ENCODE measurements at regions not wholly inside any gene's neighbourhood (a gene's known extent, or its start where the extent isn't known, plus 50 kb on each side); places are given as distances from the start of the nearest gene placed in this dataset.
"Not testable (repeated sequence)": the region's sequence is repeated elsewhere in the genome, so short reads cannot be mapped to it uniquely, and the experiment has no call there.

GRCh38 chr17:30697619-30698460 lies 126.7 kb downstream of the CRLF3 start:
- H3K36me3 Mint-ChIP-seq (ENCODE audit: low read depth); H3K9me3 Mint-ChIP-seq; H3K4me1 Mint-ChIP-seq (ENCODE audit: low read depth); intact Hi-C loops (cut with micrococcal nuclease); POLR2A ChIA-PET; H3K27ac Mint-ChIP-seq: not testable (repeated sequence)
- DNase-seq (peak; percentile 74), ATAC-seq (peak; percentile 86)
- peak; percentile 92 for TF ChIP-seq CTCF (IDR thresholded peaks at IDR 0.05)
- H3K4me3 Mint-ChIP-seq, result peak overlapping the region; percentile 67
- CTCF ChIA-PET, result interaction anchor here (0.9 to 2.8 kb wide), 8 partner anchors 9 to 180 kb away, joined by 3 to 7 read pairs (median 4); no protein-coding TSS in a partner anchor
- peaks cover 14% of the 10 kb centered on the region for H3K27me3 Mint-ChIP-seq

- peaks cover 8% of the 10 kb centered on the region for H3K4me1 Mint-ChIP-seq (ENCODE audit: low read depth)
- no peak overlapping the region for H3K27ac Mint-ChIP-seq
- no peaks in the 10 kb centered on the region for H3K36me3 Mint-ChIP-seq (ENCODE audit: low read depth)
- intact Hi-C loops (cut with micrococcal nuclease), result no loop called here
- no peak for DNase-seq
- ATAC-seq, result no peak
- POLR2A ChIA-PET, result no interaction called here
- peaks cover 8% of the 10 kb centered on the region for H3K27me3 Mint-ChIP-seq
- CTCF ChIA-PET, result interaction anchor here (2.4 kb wide), 1 partner anchor 11 kb away, joined by 6 read pairs; no protein-coding TSS in a partner anchor
- no peak for TF ChIP-seq CTCF (IDR thresholded peaks at IDR 0.05)
- H3K4me3 Mint-ChIP-seq, result no peak overlapping the region
- no peaks in the 10 kb centered on the region for H3K9me3 Mint-ChIP-seq
Observed at GRCh38 chr17:30696234-30696633, 128.3 kb downstream of the CRLF3 start.

GRCh38 chr17:30695265-30695811 lies 129.2 kb downstream of the CRLF3 start:
- POLR2A ChIA-PET; intact Hi-C loops (cut with micrococcal nuclease): not testable (repeated sequence)

GRCh38 chr17:30693772-30694171 lies 130.7 kb downstream of the CRLF3 start:
- H3K36me3 Mint-ChIP-seq (ENCODE audit: low read depth); H3K27ac Mint-ChIP-seq; intact Hi-C loops (cut with micrococcal nuclease); POLR2A ChIA-PET; H3K27me3 Mint-ChIP-seq; H3K9me3 Mint-ChIP-seq; H3K4me1 Mint-ChIP-seq (ENCODE audit: low read depth); CTCF ChIA-PET: not testable (repeated sequence)
- DNase-seq (peak; percentile 74), ATAC-seq (peak; percentile 85)
- TF ChIP-seq CTCF (IDR thresholded peaks at IDR 0.05), result peak; percentile 54
- peak overlapping the region; percentile 38 for H3K4me3 Mint-ChIP-seq

More at GRCh38 chr17:30695265-30695811, 129.2 kb downstream of the CRLF3 start:
- H3K9me3 Mint-ChIP-seq; H3K4me1 Mint-ChIP-seq (ENCODE audit: low read depth); H3K27ac Mint-ChIP-seq; H3K27me3 Mint-ChIP-seq; DNase-seq; ATAC-seq; H3K36me3 Mint-ChIP-seq (ENCODE audit: low read depth); CTCF ChIA-PET; H3K4me3 Mint-ChIP-seq: not testable (repeated sequence)

- intact Hi-C loops (cut with micrococcal nuclease); POLR2A ChIA-PET; H3K36me3 Mint-ChIP-seq (ENCODE audit: low read depth); ATAC-seq; CTCF ChIA-PET; DNase-seq; H3K27ac Mint-ChIP-seq; H3K9me3 Mint-ChIP-seq; H3K4me3 Mint-ChIP-seq: not testable (repeated sequence)
- Mint-ChIP-seq H3K4me1 (ENCODE audit: low read depth) (peaks cover 12% of the 10 kb centered on the region), H3K27me3 (peaks cover 15% of the 10 kb centered on the region)
Observed at GRCh38 chr17:30689266-30690000, 135.1 kb downstream of the CRLF3 start.

- POLR2A ChIA-PET; H3K4me1 Mint-ChIP-seq (ENCODE audit: low read depth); intact Hi-C loops (cut with micrococcal nuclease); H3K27ac Mint-ChIP-seq; DNase-seq; H3K9me3 Mint-ChIP-seq; H3K36me3 Mint-ChIP-seq (ENCODE audit: low read depth); H3K4me3 Mint-ChIP-seq: not testable (repeated sequence)
- ATAC-seq, result peak; percentile 60
- H3K27me3 Mint-ChIP-seq, result peaks cover 18% of the 10 kb centered on the region
- CTCF ChIA-PET, result interaction anchor here (1.6 kb wide), 1 partner anchor 11 kb away, joined by 7 read pairs; no protein-coding TSS in a partner anchor
Observed at GRCh38 chr17:30686538-30687479, 137.7 kb downstream of the CRLF3 start.

- H3K4me3 Mint-ChIP-seq; ATAC-seq; CTCF ChIA-PET; H3K4me1 Mint-ChIP-seq (ENCODE audit: low read depth); H3K9me3 Mint-ChIP-seq; H3K36me3 Mint-ChIP-seq (ENCODE audit: low read depth); POLR2A ChIA-PET; intact Hi-C loops (cut with micrococcal nuclease); H3K27ac Mint-ChIP-seq; DNase-seq: not testable (repeated sequence)
- peaks cover 17% of the 10 kb centered on the region for H3K27me3 Mint-ChIP-seq
Observed at GRCh38 chr17:30682280-30682679, 142.2 kb downstream of the CRLF3 start.

- H3K27ac Mint-ChIP-seq; ATAC-seq; POLR2A ChIA-PET; H3K4me1 Mint-ChIP-seq (ENCODE audit: low read depth); H3K27me3 Mint-ChIP-seq; H3K36me3 Mint-ChIP-seq (ENCODE audit: low read depth); intact Hi-C loops (cut with micrococcal nuclease); H3K4me3 Mint-ChIP-seq; H3K9me3 Mint-ChIP-seq; DNase-seq; CTCF ChIA-PET: not testable (repeated sequence)
Observed at GRCh38 chr17:30680681-30681080, 143.8 kb downstream of the CRLF3 start.
